Stimulated activated CD4-positive, alpha-beta T cell treated with anti-CD3 and anti-CD28 coated beads, Interleukin-15, amount 100 ng/mL, for 24 hours (primary cell): ENCODE measurements at regions not wholly inside any gene's neighbourhood (a gene's known extent, or its start where the extent isn't known, plus 50 kb on each side); places are given as distances from the start of the nearest gene placed in this dataset.
"Not testable (repeated sequence)": the region's sequence is repeated elsewhere in the genome, so short reads cannot be mapped to it uniquely, and the experiment has no call there.

Experiments
- DNase-seq: peaks from one replicate; pipeline ENCODE4 v3.0.0-alpha.2; 2020

- no peak for DNase-seq
Observed at GRCh38 chr13:80551650-80552497, 210.9 kb upstream of the SPRY2 start.

GRCh38 chr13:80550971-80551441 lies 210.1 kb upstream of the SPRY2 start:
- no peak for DNase-seq

GRCh38 chr13:80548915-80549314 lies 208.0 kb upstream of the SPRY2 start:
- DNase-seq = no peak

GRCh38 chr13:80547885-80548825 lies 207.2 kb upstream of the SPRY2 start:
- DNase-seq = no peak

GRCh38 chr13:80547341-80547740 lies 206.4 kb upstream of the SPRY2 start:
- DNase-seq = no peak

GRCh38 chr13:80533175-80533574 lies 192.2 kb upstream of the SPRY2 start:
- no peak for DNase-seq

GRCh38 chr13:80530902-80531301 lies 190.0 kb upstream of the SPRY2 start:
- no peak for DNase-seq

GRCh38 chr13:80530191-80530590 lies 189.3 kb upstream of the SPRY2 start:
- no peak for DNase-seq

GRCh38 chr13:80529734-80530133 lies 188.8 kb upstream of the SPRY2 start:
- no peak for DNase-seq

- DNase-seq = no peak
Observed at GRCh38 chr13:80528733-80529132, 187.8 kb upstream of the SPRY2 start.

- no peak for DNase-seq
Observed at GRCh38 chr13:80527400-80527799, 186.5 kb upstream of the SPRY2 start.

- no peak for DNase-seq
Observed at GRCh38 chr13:80524447-80525215, 183.7 kb upstream of the SPRY2 start.

GRCh38 chr13:80523134-80523533 lies 182.2 kb upstream of the SPRY2 start:
- no peak for DNase-seq

- not testable (repeated sequence) for DNase-seq
Observed at GRCh38 chr13:80522463-80522862, 181.5 kb upstream of the SPRY2 start.

GRCh38 chr13:80516818-80517348 lies 176.0 kb upstream of the SPRY2 start:
- no peak for DNase-seq

GRCh38 chr13:80515296-80515695 lies 174.4 kb upstream of the SPRY2 start:
- DNase-seq = no peak

GRCh38 chr13:80513196-80513595 lies 172.3 kb upstream of the SPRY2 start:
- no peak for DNase-seq

- DNase-seq = no peak
Observed at GRCh38 chr13:80510686-80511085, 169.8 kb upstream of the SPRY2 start.

- DNase-seq = no peak
Observed at GRCh38 chr13:80509264-80509663, 168.3 kb upstream of the SPRY2 start.

- no peak for DNase-seq
Observed at GRCh38 chr13:80508031-80508430, 167.1 kb upstream of the SPRY2 start.

- DNase-seq = no peak
Observed at GRCh38 chr13:80504453-80504852, 163.5 kb upstream of the SPRY2 start.

GRCh38 chr13:80502359-80502758 lies 161.4 kb upstream of the SPRY2 start:
- no peak for DNase-seq

- DNase-seq = no peak
Observed at GRCh38 chr13:80501556-80501955, 160.6 kb upstream of the SPRY2 start.
